HCT116 (cell line): ENCODE measurements at regions not wholly inside any gene's neighbourhood (a gene's known extent, or its start where the extent isn't known, plus 50 kb on each side); places are given as distances from the start of the nearest gene placed in this dataset.

ENCODE experiments used
- ATAC-seq: fragments of 200-7000 bp; cut with Tn5 transposase; 2 replicates; pipeline ENCODE4 v1.9.1; 2020; ENCODE audit warnings: mild to moderate bottlenecking, moderate library complexity
- BruUV-seq: library from RNA; stranded (reverse); fragments of 400-500 nt; replicated peaks from 2 replicates; lab custom pipeline; 2021; lab: Mats Ljungman, UMichigan
- CTCF ChIA-PET: fragments of 300-600 bp; sonication (Branson Sonifier 250); formaldehyde crosslinking; loops from one replicate; lab custom pipeline; 2021; ENCODE audit warnings: antibody characterized with exemption; lab: Charles Lee
- POLR2A ChIA-PET: fragments of 300-600, 350-600 bp; sonication (Branson Sonifier 250); formaldehyde crosslinking; loops from one replicate; lab custom pipeline; 2021; ENCODE audit warnings: antibody characterized with exemption; lab: Charles Lee
- RAD21 ChIA-PET, 2 experiments: fragments of 300-600 bp; sonication (Branson Sonifier 250); formaldehyde crosslinking; loops; one replicate each; lab custom pipeline; 2023; ENCODE audit warnings: low total read pairs in 2 of 2; ENCODE audit not compliant: uncharacterized antibody in 2 of 2, unreplicated experiment in 2 of 2, low non-redundant PET in 1 of 2; lab: Charles Lee
- DNase-seq: peaks from one replicate; pipeline ENCODE4 v3.0.0-alpha.2; 2010; ENCODE audit warnings: low read depth, low spot score
- H2AFZ ChIP-seq: fragments of 200-600 bp; shearing (Covaris generic), sonication (generic); 2 replicates; pipeline ENCODE4 v1.6.1; 2017; ENCODE audit warnings: low read depth, mixed run types, mixed read lengths, antibody characterized with exemption, low read length; ENCODE audit not compliant: poor library complexity, severe bottlenecking
- H3K27ac ChIP-seq: 2 replicates; pipeline ENCODE4 v1.5.1; 2012; ENCODE audit warnings: low read depth, low read length
- H3K27me3 ChIP-seq: fragments of 200-600 bp; sonication (generic); 2 replicates; pipeline ENCODE4 v1.6.1; 2016; ENCODE audit warnings: mixed run types, low read length, mixed read lengths; ENCODE audit not compliant: insufficient read depth
- H3K36me3 ChIP-seq, 2 experiments: fragments of 200-500 bp in 1 of 2; fragments of 200-600 bp in 1 of 2; sonication (Bioruptor generic) in 1 of 2; sonication (generic) in 1 of 2; 2 replicates each; pipeline versions ENCODE4 v1.5.1 to v1.6.1; 2014 to 2016; ENCODE audit warnings: low read length in 2 of 2, inconsistent platforms in 1 of 2, mixed read lengths in 1 of 2, mixed run types in 1 of 2; ENCODE audit not compliant: insufficient read depth in 2 of 2, control insufficient read depth in 1 of 2
- H3K4me1 ChIP-seq, 2 experiments: fragments of 200-600 bp in 1 of 2; sonication (generic) in 1 of 2; 2 replicates each; pipeline versions ENCODE4 v1.5.1 to v1.6.1; 2012 to 2017; ENCODE audit warnings: low read length in 2 of 2, inconsistent platforms in 1 of 2, mild to moderate bottlenecking in 1 of 2, mixed read lengths in 1 of 2, mixed run types in 1 of 2, moderate library complexity in 1 of 2; ENCODE audit not compliant: insufficient read depth in 2 of 2, control insufficient read depth in 1 of 2
- H3K4me2 ChIP-seq: fragments of 200-600 bp; sonication (generic); 2 replicates; pipeline ENCODE4 v1.6.1; 2017; ENCODE audit warnings: mixed run types, low read length, mixed read lengths
- H3K4me3 ChIP-seq, 2 experiments: fragments of 200-600 bp in 1 of 2; sonication (generic) in 1 of 2; replicated peaks in 1 of 2; 2 replicates each; pipeline ENCODE4 v1.5.1; 2011 to 2016; ENCODE audit warnings: low read length in 2 of 2, control low read depth in 1 of 2, low read depth in 1 of 2, mild to moderate bottlenecking in 1 of 2, mixed read lengths in 1 of 2, mixed run types in 1 of 2
- H3K79me2 ChIP-seq: fragments of 200-600 bp; sonication (generic); 2 replicates; pipeline ENCODE4 v1.6.1; 2017; ENCODE audit warnings: mild to moderate bottlenecking, mixed run types, low read length, moderate library complexity, mixed read lengths; ENCODE audit not compliant: insufficient read depth
- H3K9ac ChIP-seq: fragments of 200-600 bp; sonication (generic); 2 replicates; pipeline ENCODE4 v1.6.1; 2016; ENCODE audit warnings: low read length, mixed read lengths
- H3K9me2 ChIP-seq: fragments of 200-600 bp; sonication (generic), shearing (Covaris generic); 2 replicates; pipeline ENCODE4 v1.6.1; 2017; ENCODE audit warnings: mixed run types, mild to moderate bottlenecking, moderate library complexity; ENCODE audit not compliant: insufficient read depth
- H3K9me3 ChIP-seq, 2 experiments: fragments of 200-500 bp in 1 of 2; fragments of 200-600 bp in 1 of 2; sonication (Bioruptor generic) in 1 of 2; sonication (generic) in 1 of 2; 2 replicates each; pipeline ENCODE4 v1.6.1; 2014 to 2017; ENCODE audit warnings: low read length in 2 of 2, mixed read lengths in 2 of 2, inconsistent platforms in 1 of 2, low read depth in 1 of 2, mild to moderate bottlenecking in 1 of 2, mixed run types in 1 of 2, moderate library complexity in 1 of 2; ENCODE audit not compliant: control insufficient read depth in 1 of 2, insufficient read depth in 1 of 2
- H4K20me1 ChIP-seq: fragments of 200-600 bp; sonication (generic), shearing (Covaris generic); 2 replicates; pipeline ENCODE4 v1.6.1; 2017; ENCODE audit warnings: mixed run types, mild to moderate bottlenecking, moderate library complexity; ENCODE audit not compliant: insufficient read depth
- CBX3 ChIP-seq: IDR thresholded peaks from 2 replicates; pipeline ENCODE4 v1.6.1; 2012; ENCODE audit warnings: low read depth
- CEBPB ChIP-seq: IDR thresholded peaks from 2 replicates; pipeline ENCODE4 v1.6.1; 2012; ENCODE audit warnings: low read depth
- EGR1 ChIP-seq: IDR thresholded peaks from 2 replicates; pipeline ENCODE4 v1.6.1; 2012; ENCODE audit warnings: low read depth
- EZH2phosphoT487 ChIP-seq: fragments of 200-600 bp; IDR thresholded peaks from 2 replicates; pipeline ENCODE4 v1.6.1; 2018; ENCODE audit warnings: antibody characterized with exemption, borderline replicate concordance
- FOSL1 ChIP-seq: IDR thresholded peaks from 2 replicates; pipeline ENCODE4 v1.6.1; 2012; ENCODE audit warnings: low read depth
- JUND ChIP-seq: IDR thresholded peaks from 2 replicates; pipeline ENCODE4 v1.6.1; 2012
- POLR2A ChIP-seq: IDR thresholded peaks from 2 replicates; pipeline ENCODE4 v1.7.0; 2011; ENCODE audit warnings: borderline replicate concordance; ENCODE audit not compliant: insufficient read depth, insufficient read length; ENCODE audit errors: extremely low read depth
- POLR2AphosphoS5 ChIP-seq: IDR thresholded peaks from 2 replicates; pipeline ENCODE4 v1.6.1; 2011; ENCODE audit warnings: mild to moderate bottlenecking, low read depth, low read length, moderate library complexity
- RAD21 ChIP-seq: IDR thresholded peaks from 2 replicates; pipeline ENCODE4 v1.6.1; 2012; ENCODE audit warnings: low read depth, mild to moderate bottlenecking
- SP1 ChIP-seq: IDR thresholded peaks from 2 replicates; pipeline ENCODE4 v1.6.1; 2012; ENCODE audit warnings: low read depth
- SRF ChIP-seq: IDR thresholded peaks from 2 replicates; pipeline ENCODE4 v1.6.1; 2012; ENCODE audit warnings: low read depth
- TCF7L2 ChIP-seq: IDR thresholded peaks from 2 replicates; pipeline ENCODE4 v1.7.0; 2011; ENCODE audit warnings: borderline replicate concordance, inconsistent platforms; ENCODE audit not compliant: insufficient read depth, insufficient read length; ENCODE audit errors: extremely low read depth
- YY1 ChIP-seq: IDR thresholded peaks from 2 replicates; pipeline ENCODE4 v1.6.1; 2011; ENCODE audit warnings: low read length, low read depth, moderate library complexity, mild to moderate bottlenecking; ENCODE audit not compliant: insufficient replicate concordance; ENCODE audit errors: extremely low read depth
- ZFX ChIP-seq: fragments of 450-650 bp; IDR thresholded peaks from 2 replicates; pipeline ENCODE4 v1.6.1; 2017
- intact Hi-C: fragments of 100-400 bp; cut with micrococcal nuclease; formaldehyde crosslinking; loops from 2 replicates; pipeline ENCODE4 v1.10.0; 2022
- TF ChIP-seq, protein P1 (sequence below): IDR thresholded peaks from 2 replicates; pipeline ENCODE4 v1.6.1; 2012; ENCODE audit warnings: low read depth
- TF ChIP-seq, protein P2 (sequence below): IDR thresholded peaks from 2 replicates; pipeline ENCODE4 v1.6.1; 2011; ENCODE audit warnings: mild to moderate bottlenecking, low read length, moderate library complexity; ENCODE audit not compliant: insufficient replicate concordance; ENCODE audit errors: extremely low read depth
- TF ChIP-seq, protein P3 (sequence below): IDR thresholded peaks from 2 replicates; pipeline ENCODE4 v1.6.1; 2012

DNA sequence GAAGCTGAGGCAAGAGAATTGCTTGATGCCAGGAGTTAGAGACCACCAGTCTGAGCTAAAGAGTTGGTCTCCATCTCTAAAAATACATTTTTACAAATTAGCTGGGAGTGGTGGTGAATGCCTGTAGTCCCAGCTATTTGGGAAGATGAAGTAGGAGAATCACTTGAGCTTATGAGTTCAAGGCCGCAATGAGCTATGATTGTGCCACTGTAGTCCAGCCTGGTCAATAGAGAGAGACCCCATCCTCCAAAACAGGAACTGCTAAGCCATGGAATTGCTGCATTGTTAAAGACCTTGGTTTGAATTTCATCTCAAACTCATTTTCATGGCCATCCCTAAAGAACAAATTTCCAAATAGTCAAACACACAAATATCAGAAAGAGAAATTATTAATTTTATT, 113.9 kb upstream of the AGTR1 start (continued):
- TF ChIP-seq, protein P1, sequence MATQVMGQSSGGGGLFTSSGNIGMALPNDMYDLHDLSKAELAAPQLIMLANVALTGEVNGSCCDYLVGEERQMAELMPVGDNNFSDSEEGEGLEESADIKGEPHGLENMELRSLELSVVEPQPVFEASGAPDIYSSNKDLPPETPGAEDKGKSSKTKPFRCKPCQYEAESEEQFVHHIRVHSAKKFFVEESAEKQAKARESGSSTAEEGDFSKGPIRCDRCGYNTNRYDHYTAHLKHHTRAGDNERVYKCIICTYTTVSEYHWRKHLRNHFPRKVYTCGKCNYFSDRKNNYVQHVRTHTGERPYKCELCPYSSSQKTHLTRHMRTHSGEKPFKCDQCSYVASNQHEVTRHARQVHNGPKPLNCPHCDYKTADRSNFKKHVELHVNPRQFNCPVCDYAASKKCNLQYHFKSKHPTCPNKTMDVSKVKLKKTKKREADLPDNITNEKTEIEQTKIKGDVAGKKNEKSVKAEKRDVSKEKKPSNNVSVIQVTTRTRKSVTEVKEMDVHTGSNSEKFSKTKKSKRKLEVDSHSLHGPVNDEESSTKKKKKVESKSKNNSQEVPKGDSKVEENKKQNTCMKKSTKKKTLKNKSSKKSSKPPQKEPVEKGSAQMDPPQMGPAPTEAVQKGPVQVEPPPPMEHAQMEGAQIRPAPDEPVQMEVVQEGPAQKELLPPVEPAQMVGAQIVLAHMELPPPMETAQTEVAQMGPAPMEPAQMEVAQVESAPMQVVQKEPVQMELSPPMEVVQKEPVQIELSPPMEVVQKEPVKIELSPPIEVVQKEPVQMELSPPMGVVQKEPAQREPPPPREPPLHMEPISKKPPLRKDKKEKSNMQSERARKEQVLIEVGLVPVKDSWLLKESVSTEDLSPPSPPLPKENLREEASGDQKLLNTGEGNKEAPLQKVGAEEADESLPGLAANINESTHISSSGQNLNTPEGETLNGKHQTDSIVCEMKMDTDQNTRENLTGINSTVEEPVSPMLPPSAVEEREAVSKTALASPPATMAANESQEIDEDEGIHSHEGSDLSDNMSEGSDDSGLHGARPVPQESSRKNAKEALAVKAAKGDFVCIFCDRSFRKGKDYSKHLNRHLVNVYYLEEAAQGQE, result no peak
- TF ChIP-seq SP1, result no peak
- TF ChIP-seq FOSL1, result no peak
- TF ChIP-seq RAD21, result no peak
- no peak for TF ChIP-seq TCF7L2

DNA sequence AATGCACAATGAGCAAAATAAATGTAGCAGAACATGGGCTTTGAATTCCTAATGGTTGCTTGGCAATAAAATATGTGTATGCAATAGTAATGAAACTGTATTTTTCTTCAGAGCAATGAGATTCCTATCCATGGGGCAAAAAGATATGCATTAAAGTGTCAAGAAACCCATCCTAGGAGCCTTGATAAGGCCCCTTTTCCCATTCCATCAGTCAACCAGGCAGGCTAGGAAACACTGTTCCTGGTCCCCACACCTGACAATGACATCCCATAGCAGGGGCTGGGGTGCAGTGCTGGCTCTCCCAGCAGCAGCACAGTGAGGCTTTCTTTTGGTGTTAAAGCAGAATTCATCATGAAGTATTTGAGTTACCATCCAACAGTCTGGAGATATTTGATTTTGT, 113.3 kb upstream of the AGTR1 start:
- H3K9me3 ChIP-seq, result no peaks in the 10 kb centered on the region
- ATAC-seq, result no peak
- TF ChIP-seq CBX3 (no peak), CEBPB (no peak), YY1 (no peak), TCF7L2 (no peak), JUND (no peak), EGR1 (no peak), ZFX (no peak), SP1 (no peak), EZH2phosphoT487 (no peak), POLR2A (no peak), POLR2AphosphoS5 (no peak), SRF (no peak)
- TF ChIP-seq, protein P2, sequence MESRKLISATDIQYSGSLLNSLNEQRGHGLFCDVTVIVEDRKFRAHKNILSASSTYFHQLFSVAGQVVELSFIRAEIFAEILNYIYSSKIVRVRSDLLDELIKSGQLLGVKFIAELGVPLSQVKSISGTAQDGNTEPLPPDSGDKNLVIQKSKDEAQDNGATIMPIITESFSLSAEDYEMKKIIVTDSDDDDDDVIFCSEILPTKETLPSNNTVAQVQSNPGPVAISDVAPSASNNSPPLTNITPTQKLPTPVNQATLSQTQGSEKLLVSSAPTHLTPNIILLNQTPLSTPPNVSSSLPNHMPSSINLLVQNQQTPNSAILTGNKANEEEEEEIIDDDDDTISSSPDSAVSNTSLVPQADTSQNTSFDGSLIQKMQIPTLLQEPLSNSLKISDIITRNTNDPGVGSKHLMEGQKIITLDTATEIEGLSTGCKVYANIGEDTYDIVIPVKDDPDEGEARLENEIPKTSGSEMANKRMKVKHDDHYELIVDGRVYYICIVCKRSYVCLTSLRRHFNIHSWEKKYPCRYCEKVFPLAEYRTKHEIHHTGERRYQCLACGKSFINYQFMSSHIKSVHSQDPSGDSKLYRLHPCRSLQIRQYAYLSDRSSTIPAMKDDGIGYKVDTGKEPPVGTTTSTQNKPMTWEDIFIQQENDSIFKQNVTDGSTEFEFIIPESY, result no peak
- TF ChIP-seq, protein P1, result no peak
- TF ChIP-seq, protein P3, sequence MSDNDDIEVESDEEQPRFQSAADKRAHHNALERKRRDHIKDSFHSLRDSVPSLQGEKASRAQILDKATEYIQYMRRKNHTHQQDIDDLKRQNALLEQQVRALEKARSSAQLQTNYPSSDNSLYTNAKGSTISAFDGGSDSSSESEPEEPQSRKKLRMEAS, result no peak
- H3K27me3 ChIP-seq, result no peaks in the 10 kb centered on the region
- no peaks in the 10 kb centered on the region for H3K79me2 ChIP-seq
- H3K27ac ChIP-seq, result no peak overlapping the region
- H3K4me2 ChIP-seq, result no peak overlapping the region
- no peak overlapping the region for H3K9ac ChIP-seq
- ChIA-PET RAD21 (no interaction called here), POLR2A (no interaction called here), CTCF (no interaction called here)
- no peak overlapping the region for H2AFZ ChIP-seq
- H3K4me3 ChIP-seq, result no peak overlapping the region
- no peaks in the 10 kb centered on the region for H3K4me1 ChIP-seq
- no peaks in the 10 kb centered on the region for H3K9me2 ChIP-seq
- BruUV-seq, result no TSS peak
- no peak for DNase-seq
- intact Hi-C loops, result no loop called here
- H4K20me1 ChIP-seq, result no peaks in the 10 kb centered on the region
- H3K36me3 ChIP-seq, result no peaks in the 10 kb centered on the region
